ENCODE measurements at regions not wholly inside any gene's neighbourhood (a gene's known extent, or its start where the extent isn't known, plus 50 kb on each side); places are given as distances from the start of the nearest gene placed in this dataset.

- no peak for TF ChIP-seq CTCF (IDR thresholded peaks at IDR 0.05; ENCODE audit: borderline replicate concordance, control extremely low read depth, extremely low read depth, insufficient read depth, missing control alignments)
- no peak for DNase-seq (ENCODE audit: low spot score)
- in situ Hi-C loops (cut with MboI; ENCODE audit: low sequenced_read_pairs, unreplicated experiment), result no loop called here
Measured at GRCh38 chr3:30465454-30465853, 140.9 kb upstream of the TGFBR2 start.

GRCh38 chr3:30467596-30468238 is 138.7 kb upstream of the TGFBR2 start:
- no peak for TF ChIP-seq CTCF (IDR thresholded peaks at IDR 0.05; ENCODE audit: borderline replicate concordance, control extremely low read depth, extremely low read depth, insufficient read depth, missing control alignments)
- in situ Hi-C loops (cut with MboI; ENCODE audit: low sequenced_read_pairs, unreplicated experiment), result no loop called here
- DNase-seq (ENCODE audit: low spot score), result no peak

GRCh38 chr3:30469133-30469532 is 137.3 kb upstream of the TGFBR2 start:
- in situ Hi-C loops (cut with MboI; ENCODE audit: low sequenced_read_pairs, unreplicated experiment), result no loop called here
- DNase-seq (ENCODE audit: low spot score), result no peak
- TF ChIP-seq CTCF (IDR thresholded peaks at IDR 0.05; ENCODE audit: borderline replicate concordance, control extremely low read depth, extremely low read depth, insufficient read depth, missing control alignments), result no peak

- no peak for DNase-seq (ENCODE audit: low spot score)
- TF ChIP-seq CTCF (IDR thresholded peaks at IDR 0.05; ENCODE audit: borderline replicate concordance, control extremely low read depth, extremely low read depth, insufficient read depth, missing control alignments), result no peak
- in situ Hi-C loops (cut with MboI; ENCODE audit: low sequenced_read_pairs, unreplicated experiment), result no loop called here
Measured at GRCh38 chr3:30470496-30470895, 135.9 kb upstream of the TGFBR2 start.

- DNase-seq (ENCODE audit: low spot score), result no peak
- no peak for TF ChIP-seq CTCF (IDR thresholded peaks at IDR 0.05; ENCODE audit: borderline replicate concordance, control extremely low read depth, extremely low read depth, insufficient read depth, missing control alignments)
- in situ Hi-C loops (cut with MboI; ENCODE audit: low sequenced_read_pairs, unreplicated experiment), result no loop called here
Measured at GRCh38 chr3:30471066-30471465, 135.3 kb upstream of the TGFBR2 start.

GRCh38 chr3:30471796-30472489 is 134.5 kb upstream of the TGFBR2 start:
- in situ Hi-C loops (cut with MboI; ENCODE audit: low sequenced_read_pairs, unreplicated experiment), result no loop called here
- DNase-seq (ENCODE audit: low spot score), result no peak
- TF ChIP-seq CTCF (IDR thresholded peaks at IDR 0.05; ENCODE audit: borderline replicate concordance, control extremely low read depth, extremely low read depth, insufficient read depth, missing control alignments), result no peak
